B cell (primary cell): ENCODE measurements at regions not wholly inside any gene's neighbourhood (a gene's known extent, or its start where the extent isn't known, plus 50 kb on each side); places are given as distances from the start of the nearest gene placed in this dataset.

Source experiments
- ATAC-seq: fragments of 200-7000 bp; cut with Tn5 transposase; one replicate; pipeline ENCODE4 v1.10.0; 2021; ENCODE audit warnings: low read depth, mild to moderate bottlenecking, moderate number of reproducible peaks, moderate library complexity
- CTCF ChIA-PET: fragments of 350-600 bp; sonication (Branson Sonifier 250); formaldehyde crosslinking; loops from one replicate; lab custom pipeline; 2021; ENCODE audit warnings: antibody characterized with exemption, inconsistent platforms; lab: Charles Lee
- POLR2A ChIA-PET: fragments of 350-600 bp; sonication (Branson Sonifier 250); formaldehyde crosslinking; loops from one replicate; lab custom pipeline; 2021; ENCODE audit warnings: antibody characterized with exemption; lab: Charles Lee
- DNase-seq: peaks from one replicate; pipeline ENCODE4 v3.0.0; 2013
- H2AFZ ChIP-seq: 2 replicates; pipeline ENCODE4 v1.6.1; 2012; ENCODE audit warnings: mild to moderate bottlenecking, low read depth, low read length; ENCODE audit not compliant: insufficient read depth, poor library complexity, severe bottlenecking
- H3K27ac ChIP-seq, 2 donors: 1 replicate in 1 of 2; 2 replicates in 1 of 2; pipeline ENCODE4 v1.5.1; 2012 to 2013; ENCODE audit warnings: low read length in 2 of 2, mild to moderate bottlenecking in 2 of 2, moderate library complexity in 1 of 2
- H3K27me3 ChIP-seq, 4 experiments: fragments of 200-600 bp in 1 of 4; sonication (generic) in 1 of 4; replicated peaks in 1 of 4; 1 replicate in 2 of 4; 2 replicates in 2 of 4; pipeline versions ENCODE4 v1.6.1 to v1.7.0; 2013 to 2016; ENCODE audit warnings: low read length in 3 of 4, mild to moderate bottlenecking in 2 of 4, mixed read lengths in 1 of 4, moderate library complexity in 1 of 4; ENCODE audit not compliant: insufficient read depth in 4 of 4, control insufficient read depth in 3 of 4; ENCODE audit errors: control extremely low read depth in 1 of 4
- H3K36me3 ChIP-seq, 2 experiments: replicated peaks in 1 of 2; 1 replicate in 1 of 2; 2 replicates in 1 of 2; pipeline versions ENCODE4 v1.6.1 to v1.7.1; 2013; ENCODE audit warnings: low read length in 1 of 2; ENCODE audit not compliant: insufficient read depth in 2 of 2, control insufficient read depth in 1 of 2; ENCODE audit errors: control extremely low read depth in 1 of 2, extremely low read depth in 1 of 2
- H3K4me1 ChIP-seq, 2 donors: fragments of 200-600 bp in 1 of 2; sonication (generic) in 1 of 2; 1 replicate in 1 of 2; 2 replicates in 1 of 2; pipeline versions ENCODE4 v1.5.1 to v1.6.1; 2013 to 2017; ENCODE audit warnings: low read length in 2 of 2; ENCODE audit not compliant: control insufficient read depth in 2 of 2, insufficient read depth in 2 of 2
- H3K4me2 ChIP-seq: replicated peaks from 2 replicates; pipeline ENCODE3; 2012; ENCODE audit warnings: mild to moderate bottlenecking, low read depth, low read length; ENCODE audit not compliant: poor library complexity, severe bottlenecking
- H3K4me3 ChIP-seq, 5 experiments: fragments of 200-600 bp in 1 of 5; sonication (generic) in 1 of 5; 1 replicate in 3 of 5; 2 replicates in 2 of 5; pipeline versions ENCODE4 v1.5.1 to v1.7.0; 2011 to 2016; ENCODE audit warnings: low read length in 4 of 5, mild to moderate bottlenecking in 4 of 5, low read depth in 2 of 5, control low read depth in 1 of 5, moderate library complexity in 1 of 5; ENCODE audit not compliant: insufficient read depth in 1 of 5; ENCODE audit errors: control extremely low read depth in 1 of 5, extremely low read depth in 1 of 5
- H3K79me2 ChIP-seq: fragments of 200-600 bp; sonication (generic); one replicate; pipeline ENCODE4 v1.6.0; 2016; ENCODE audit warnings: low read length; ENCODE audit not compliant: control insufficient read depth, insufficient read depth
- H3K9ac ChIP-seq: fragments of 200-600 bp; sonication (generic); 2 replicates; pipeline ENCODE4 v1.6.1; 2017; ENCODE audit warnings: mild to moderate bottlenecking, low read length, moderate library complexity
- H3K9me3 ChIP-seq, 3 donors: one replicate each; pipeline versions ENCODE4 v1.6.1 to v1.7.1; 2013; ENCODE audit warnings: low read length in 2 of 3; ENCODE audit not compliant: control insufficient read depth in 2 of 3, insufficient read depth in 1 of 3; ENCODE audit errors: control extremely low read depth in 1 of 3
- H4K20me1 ChIP-seq: 2 replicates; pipeline ENCODE4 v1.6.0; 2012; ENCODE audit warnings: mild to moderate bottlenecking, low read length; ENCODE audit not compliant: insufficient read depth, control insufficient read depth, poor library complexity, severe bottlenecking
- H3K27ac Mint-ChIP-seq: one replicate; pipeline ENCODE4 v1.8.0; 2021; ENCODE audit warnings: mixed read lengths
- H3K27me3 Mint-ChIP-seq: one replicate; pipeline ENCODE4 v1.8.0; 2021; ENCODE audit warnings: mixed read lengths
- H3K4me1 Mint-ChIP-seq: one replicate; pipeline ENCODE4 v1.8.0; 2021; ENCODE audit warnings: mixed read lengths
- H3K4me3 Mint-ChIP-seq: one replicate; pipeline ENCODE4 v1.8.0; 2021; ENCODE audit warnings: mixed read lengths
- H3K9me3 Mint-ChIP-seq: one replicate; pipeline ENCODE4 v1.8.0; 2022; ENCODE audit warnings: mixed read lengths; ENCODE audit not compliant: insufficient read depth
- CTCF ChIP-seq: fragments of 200-600 bp; IDR thresholded peaks from one replicate; pipeline ENCODE4 v1.8.0; 2022; ENCODE audit warnings: antibody characterized with exemption, mild to moderate bottlenecking
- EZH2 ChIP-seq: IDR thresholded peaks from 2 replicates; pipeline ENCODE4 v1.6.1; 2012; ENCODE audit warnings: borderline replicate concordance, low read depth, mild to moderate bottlenecking, moderate library complexity, low read length; ENCODE audit not compliant: insufficient read depth, poor library complexity, severe bottlenecking
- WGBS: methylation state at CpG from one replicate; pipeline ENCODE4 v1.1.5; 2013; ENCODE audit warnings: missing lambda C conversion rate; ENCODE audit not compliant: insufficient coverage; 5-methylcytosine and 5-hydroxymethylcytosine counted together
- intact Hi-C: fragments of 100-400 bp; cut with micrococcal nuclease; formaldehyde crosslinking; loops from one replicate; pipeline ENCODE4 v1.10.0; 2022

- H3K9me3 ChIP-seq = no peaks in the 10 kb centered on the region
These were observed 144.4 kb downstream of the TES start for GRCh38 chr7:116354546-116355423.

More at GRCh38 chr7:116354546-116355423, 144.4 kb downstream of the TES start:
- TF ChIP-seq EZH2 (no peak), CTCF (no peak)
- Mint-ChIP-seq H3K27me3 (peaks cover 5% of the 10 kb centered on the region), H3K27ac (no peak overlapping the region), H3K4me3 (no peak overlapping the region), H3K4me1 (no peaks in the 10 kb centered on the region), H3K9me3 (no peaks in the 10 kb centered on the region)
- POLR2A ChIA-PET = no interaction called here
- WGBS = 37% methylated on average over 9 of the region's 10 CpGs
- DNase-seq (no peak), ATAC-seq (no peak)
- Histone ChIP-seq H3K9ac (no peak overlapping the region), H3K27ac (no peak overlapping the region), H2AFZ (no peak overlapping the region), H3K79me2 (no peaks in the 10 kb centered on the region), H3K4me1 (no peaks in the 10 kb centered on the region), H3K36me3 (no peaks in the 10 kb centered on the region), H4K20me1 (no peaks in the 10 kb centered on the region), H3K4me3 (no peak overlapping the region), H3K27me3 (no peaks in the 10 kb centered on the region), H3K4me2 (no peak overlapping the region)
- CTCF ChIA-PET = no interaction called here
- intact Hi-C loops = no loop called here
